HEK293T (cell line): ENCODE measurements at regions not wholly inside any gene's neighbourhood (a gene's known extent, or its start where the extent isn't known, plus 50 kb on each side); places are given as distances from the start of the nearest gene placed in this dataset.

Experiments used
- BHLHE40 ChIP-seq: fragments of 450-650 bp; IDR thresholded peaks from 2 replicates; pipeline ENCODE4 v1.6.1; 2016; ENCODE audit warnings: mild to moderate bottlenecking, moderate library complexity, borderline replicate concordance
- TARDBP ChIP-seq: fragments of 450-650 bp; IDR thresholded peaks from 2 replicates; pipeline ENCODE4 v1.6.1; 2016

- TF ChIP-seq BHLHE40 (no peak), TARDBP (no peak)
Observed at GRCh38 chr7:85882335-85882734, 695.5 kb upstream of the SEMA3D start.
